ENCODE measurements at regions not wholly inside any gene's neighbourhood (a gene's known extent, or its start where the extent isn't known, plus 50 kb on each side); places are given as distances from the start of the nearest gene placed in this dataset.
"Not testable (repeated sequence)": the region's sequence is repeated elsewhere in the genome, so short reads cannot be mapped to it uniquely, and the experiment has no call there.

DNA sequence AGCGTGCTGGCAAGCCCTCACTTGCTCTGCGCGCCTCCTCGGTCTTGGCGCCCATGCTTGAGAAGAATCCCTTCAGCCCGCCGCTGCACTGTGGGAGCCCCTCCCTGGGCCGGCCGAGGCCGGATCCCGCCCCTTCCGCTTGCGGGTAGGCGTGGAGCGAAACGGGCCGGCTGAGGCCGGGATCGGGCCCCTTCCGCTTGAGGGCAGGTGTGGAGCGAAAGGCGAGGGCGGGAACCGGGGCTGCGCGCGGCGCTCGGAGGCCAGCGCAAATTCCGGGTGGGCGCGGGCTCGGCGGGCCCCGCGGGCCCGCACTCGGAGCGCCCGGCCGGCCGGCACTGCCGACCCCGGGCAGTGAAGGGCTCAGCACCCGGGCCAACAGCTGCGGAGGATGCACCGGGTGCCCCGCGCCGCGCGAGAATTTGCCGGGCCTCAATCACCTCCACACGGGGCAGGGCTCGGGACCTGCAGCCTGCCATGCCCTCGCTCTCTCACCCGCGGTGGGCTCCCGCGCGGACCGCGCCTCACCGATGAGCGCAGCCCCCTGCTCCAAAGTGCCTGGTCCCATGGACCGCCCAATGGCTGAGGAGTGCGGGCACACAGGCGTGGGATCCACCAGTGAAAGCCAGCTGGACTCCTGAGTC lies 58.1 kb upstream of the GBA3 start:
- no peak overlapping the region for H3K27ac ChIP-seq
- no peaks in the 10 kb centered on the region for H3K36me3 ChIP-seq
- WGBS, result 72% methylated on average over 31 of the region's 69 CpGs
- no peaks in the 10 kb centered on the region for H3K4me1 ChIP-seq
- H3K4me3 ChIP-seq, result no peak overlapping the region
- DNase-seq (ENCODE audit: low spot score in 2 of 2), result no peak
- H3K27me3 ChIP-seq, result no peaks in the 10 kb centered on the region
- H3K9me3 ChIP-seq, result no peaks in the 10 kb centered on the region
- TF ChIP-seq POLR2AphosphoS5 (IDR thresholded peaks at IDR 0.05), result no peak
- TF ChIP-seq POLR2A (IDR thresholded peaks at IDR 0.05), result no peak
- TF ChIP-seq, protein P1, sequence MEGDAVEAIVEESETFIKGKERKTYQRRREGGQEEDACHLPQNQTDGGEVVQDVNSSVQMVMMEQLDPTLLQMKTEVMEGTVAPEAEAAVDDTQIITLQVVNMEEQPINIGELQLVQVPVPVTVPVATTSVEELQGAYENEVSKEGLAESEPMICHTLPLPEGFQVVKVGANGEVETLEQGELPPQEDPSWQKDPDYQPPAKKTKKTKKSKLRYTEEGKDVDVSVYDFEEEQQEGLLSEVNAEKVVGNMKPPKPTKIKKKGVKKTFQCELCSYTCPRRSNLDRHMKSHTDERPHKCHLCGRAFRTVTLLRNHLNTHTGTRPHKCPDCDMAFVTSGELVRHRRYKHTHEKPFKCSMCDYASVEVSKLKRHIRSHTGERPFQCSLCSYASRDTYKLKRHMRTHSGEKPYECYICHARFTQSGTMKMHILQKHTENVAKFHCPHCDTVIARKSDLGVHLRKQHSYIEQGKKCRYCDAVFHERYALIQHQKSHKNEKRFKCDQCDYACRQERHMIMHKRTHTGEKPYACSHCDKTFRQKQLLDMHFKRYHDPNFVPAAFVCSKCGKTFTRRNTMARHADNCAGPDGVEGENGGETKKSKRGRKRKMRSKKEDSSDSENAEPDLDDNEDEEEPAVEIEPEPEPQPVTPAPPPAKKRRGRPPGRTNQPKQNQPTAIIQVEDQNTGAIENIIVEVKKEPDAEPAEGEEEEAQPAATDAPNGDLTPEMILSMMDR (IDR thresholded peaks at IDR 0.05), result no peak
- TF ChIP-seq EP300 (IDR thresholded peaks at IDR 0.05), result no peak

DNA sequence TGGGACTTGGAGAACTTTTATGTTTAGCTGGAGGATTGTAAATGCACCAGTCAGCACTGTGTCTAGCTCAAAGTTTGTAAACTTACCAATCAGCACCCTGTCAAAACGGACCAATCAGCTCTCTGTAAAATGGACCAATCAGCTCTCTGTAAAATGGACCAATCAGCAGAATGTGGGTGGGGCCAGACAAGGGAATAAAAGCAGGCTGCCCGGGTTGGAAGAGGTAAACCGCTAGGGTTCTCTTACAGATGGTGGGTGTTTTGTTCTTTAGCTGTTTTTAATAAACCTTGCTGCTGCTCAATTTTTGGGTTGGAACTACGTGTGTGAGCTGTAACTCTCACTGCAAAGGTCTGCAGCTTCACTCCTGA lies 57.6 kb upstream of the GBA3 start:
- H3K27ac ChIP-seq; H3K9me3 ChIP-seq; H3K36me3 ChIP-seq; DNase-seq (ENCODE audit: low spot score in 2 of 2); H3K4me3 ChIP-seq; H3K27me3 ChIP-seq; H3K4me1 ChIP-seq: not testable (repeated sequence)
- WGBS, result 92% methylated on average over 4 of the region's 4 CpGs

DNA sequence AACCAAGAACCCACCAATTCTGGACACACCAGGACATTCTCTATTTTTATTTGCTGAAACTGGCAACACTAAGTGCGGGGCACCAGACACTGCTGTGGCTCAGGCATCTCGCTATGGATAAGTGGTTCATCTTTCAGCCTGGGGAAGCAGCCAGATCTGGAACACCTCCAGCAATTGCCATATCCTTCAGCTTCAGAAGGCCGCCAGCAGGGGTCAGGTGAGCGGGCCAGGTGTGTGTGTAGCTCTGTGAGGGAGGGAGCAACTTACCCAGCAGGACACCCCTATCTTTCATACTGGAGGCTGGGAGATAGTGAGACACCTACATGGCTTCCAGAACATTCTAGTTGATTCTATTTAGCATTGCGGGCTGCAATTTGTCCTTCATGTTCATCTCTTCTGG lies 57.0 kb upstream of the GBA3 start:
- WGBS, result 98% methylated on average over 4 of the region's 5 CpGs
- TF ChIP-seq EP300 (IDR thresholded peaks at IDR 0.05), result no peak
- TF ChIP-seq, protein P1 (IDR thresholded peaks at IDR 0.05), result no peak
- TF ChIP-seq POLR2AphosphoS5 (IDR thresholded peaks at IDR 0.05), result no peak
- TF ChIP-seq POLR2A (IDR thresholded peaks at IDR 0.05), result no peak

DNA sequence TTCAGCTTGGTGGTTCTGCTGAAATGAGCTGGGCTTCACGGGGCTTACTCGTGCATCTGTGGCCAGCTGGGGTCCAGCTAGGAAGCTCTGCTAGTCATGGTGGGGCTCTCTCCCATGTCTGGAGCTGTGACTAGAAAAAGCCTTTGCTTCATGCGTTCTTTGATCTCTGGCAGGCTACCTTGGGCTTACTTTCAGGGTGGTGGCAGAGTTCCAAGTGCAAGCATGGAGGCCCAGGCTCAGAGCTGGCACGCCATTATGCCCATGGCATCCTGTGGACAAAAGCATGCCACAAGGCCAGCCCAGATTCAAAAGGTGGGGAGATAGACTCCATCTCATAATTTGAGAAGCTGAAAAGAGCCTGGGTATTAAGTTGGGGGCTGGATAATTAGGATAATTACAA lies 55.4 kb upstream of the GBA3 start:
- Histone ChIP-seq H3K27me3 (no peaks in the 10 kb centered on the region), H3K36me3 (no peaks in the 10 kb centered on the region), H3K27ac (no peak overlapping the region), H3K9me3 (peaks cover 5% of the 10 kb centered on the region), H3K4me1 (no peaks in the 10 kb centered on the region), H3K4me3 (no peak overlapping the region)
- DNase-seq (ENCODE audit: low spot score in 2 of 2), result no peak
- 71% methylated on average over 4 of the region's 4 CpGs for WGBS
- TF ChIP-seq, protein P1 (IDR thresholded peaks at IDR 0.05), result no peak
- TF ChIP-seq POLR2A (IDR thresholded peaks at IDR 0.05) (no peak), POLR2AphosphoS5 (IDR thresholded peaks at IDR 0.05) (no peak), EP300 (IDR thresholded peaks at IDR 0.05) (no peak)

More for the DNA sequence above, 57.0 kb upstream of the GBA3 start:
- H3K4me1 ChIP-seq, result no peaks in the 10 kb centered on the region
- no peaks in the 10 kb centered on the region for H3K27me3 ChIP-seq
- DNase-seq (ENCODE audit: low spot score in 2 of 2), result no peak
- no peak overlapping the region for H3K4me3 ChIP-seq
- H3K27ac ChIP-seq, result no peak overlapping the region
- H3K9me3 ChIP-seq, result peaks cover 4% of the 10 kb centered on the region
- no peaks in the 10 kb centered on the region for H3K36me3 ChIP-seq

All from suprapubic skin (tissue), 4 donors.